ENCODE measurements at regions not wholly inside any gene's neighbourhood (a gene's known extent, or its start where the extent isn't known, plus 50 kb on each side); places are given as distances from the start of the nearest gene placed in this dataset.

DNA sequence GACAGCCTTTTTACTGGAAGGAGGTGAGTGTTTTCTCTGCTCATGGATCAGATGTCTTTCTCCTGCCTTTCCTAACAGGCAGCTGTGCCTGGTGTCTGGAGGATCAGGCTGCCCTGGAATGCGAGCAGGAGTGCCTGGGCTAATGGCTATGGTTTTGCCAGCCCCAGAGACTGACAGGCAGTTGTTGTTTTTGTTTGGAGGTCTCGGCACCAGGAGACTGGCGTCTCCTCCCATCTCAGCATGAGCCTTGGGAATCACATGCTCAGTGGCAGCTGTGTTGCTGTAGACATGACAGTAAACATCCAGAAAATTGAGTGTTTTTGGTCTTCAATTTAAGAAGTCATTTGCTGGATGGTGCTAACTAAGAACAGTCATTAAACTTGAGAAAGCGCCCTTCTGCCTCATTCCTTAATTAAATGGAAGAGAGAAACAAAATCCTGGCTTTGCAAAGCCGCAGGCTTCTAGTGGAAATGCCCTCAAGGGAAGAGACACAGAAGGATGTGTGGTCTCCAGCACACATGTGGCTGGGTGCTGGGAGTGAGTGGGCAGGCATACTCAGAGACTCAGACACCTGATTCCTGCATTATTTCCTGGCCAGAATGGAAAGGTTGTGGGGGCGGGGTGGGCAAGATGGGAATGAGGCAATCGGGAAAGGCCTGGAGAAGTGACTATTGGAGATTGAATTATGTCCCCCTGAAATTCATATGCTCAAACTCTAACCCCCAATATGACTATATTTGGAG is 97.0 kb upstream of the NMNAT3 start:
- DNase-seq: no peak

DNA sequence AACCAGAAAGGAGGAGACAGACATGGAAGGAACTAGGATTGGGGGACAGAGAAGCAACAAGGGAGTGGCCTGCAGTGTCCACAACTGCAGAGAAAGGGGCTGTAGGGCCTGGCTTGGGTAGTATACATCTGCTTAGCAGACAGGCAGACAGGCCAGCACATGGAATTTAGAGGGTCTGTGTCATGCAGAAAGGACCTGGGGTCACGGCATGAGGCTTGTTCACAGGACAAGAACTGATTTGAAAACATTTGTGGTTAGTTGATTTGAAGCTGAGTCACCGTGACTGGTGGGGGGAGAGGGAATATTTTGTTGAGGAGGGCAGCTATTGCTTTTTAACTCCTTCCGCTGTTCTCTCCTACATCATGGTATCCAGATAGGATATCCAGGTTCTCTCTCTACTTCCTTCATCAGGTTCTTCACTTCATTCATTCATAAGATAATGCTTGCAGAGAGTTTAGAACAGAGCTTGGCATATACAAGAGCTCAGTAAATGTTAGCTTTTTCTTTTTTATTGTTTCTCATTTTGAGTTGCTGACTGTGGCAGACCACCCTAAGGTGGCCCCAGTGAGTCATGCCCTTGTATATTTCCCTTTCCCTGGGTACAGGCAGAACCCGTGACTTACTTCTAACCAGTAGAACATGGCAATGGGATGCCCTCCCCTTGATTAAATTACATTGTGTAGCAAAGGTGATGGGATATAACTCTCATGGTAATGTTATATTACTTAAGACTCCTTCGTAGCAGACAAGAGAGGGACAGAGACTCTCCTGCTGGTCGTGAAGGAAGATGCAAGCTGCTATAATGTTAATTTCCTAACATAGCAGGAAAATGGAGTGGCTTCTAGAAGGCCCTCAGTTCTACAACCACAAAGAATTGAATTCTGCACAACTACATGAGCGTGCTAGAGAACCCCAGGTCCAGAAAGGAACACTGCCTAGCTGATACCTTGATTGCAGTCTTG is 95.0 kb upstream of the NMNAT3 start:
- no peak for DNase-seq

DNA sequence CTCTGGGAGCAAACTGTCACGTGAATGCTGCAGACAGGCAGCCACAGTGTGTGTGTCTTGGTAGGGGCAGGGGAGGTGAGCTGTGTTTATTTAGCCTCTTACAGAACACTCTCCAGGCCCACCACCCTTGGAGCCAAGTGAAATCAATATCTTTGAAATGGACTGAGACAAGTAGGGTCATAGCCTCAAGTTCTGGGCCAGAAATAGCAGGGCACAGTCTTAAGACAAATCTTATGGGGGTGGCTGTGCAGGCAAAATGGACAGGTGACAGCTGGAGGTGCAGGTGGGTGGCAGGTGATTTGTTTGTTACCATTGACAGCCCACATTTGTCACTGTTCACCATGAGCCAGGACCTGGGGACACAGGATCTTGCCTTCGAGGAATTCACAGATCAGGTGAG is 93.6 kb upstream of the NMNAT3 start:
- no peak for DNase-seq

DNA sequence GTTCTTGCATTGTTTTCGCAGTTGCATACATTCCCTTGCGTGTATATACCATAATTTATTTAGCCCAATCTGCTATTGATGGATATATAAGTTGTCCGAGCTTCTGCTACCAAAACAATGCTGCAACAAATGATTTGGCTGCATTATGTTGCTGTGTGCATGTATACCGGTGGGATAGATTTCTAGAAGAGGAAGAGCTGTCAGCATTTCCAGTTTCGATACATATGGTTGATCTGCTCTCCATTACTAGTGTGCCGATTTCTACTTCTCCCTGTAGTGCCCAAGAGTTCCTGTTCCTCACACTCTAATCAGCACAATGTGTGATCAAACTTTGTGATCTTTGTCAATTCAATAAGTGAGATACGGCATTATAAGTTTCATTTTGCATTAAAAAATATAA is 92.8 kb upstream of the NMNAT3 start:
- DNase-seq: no peak

DNA sequence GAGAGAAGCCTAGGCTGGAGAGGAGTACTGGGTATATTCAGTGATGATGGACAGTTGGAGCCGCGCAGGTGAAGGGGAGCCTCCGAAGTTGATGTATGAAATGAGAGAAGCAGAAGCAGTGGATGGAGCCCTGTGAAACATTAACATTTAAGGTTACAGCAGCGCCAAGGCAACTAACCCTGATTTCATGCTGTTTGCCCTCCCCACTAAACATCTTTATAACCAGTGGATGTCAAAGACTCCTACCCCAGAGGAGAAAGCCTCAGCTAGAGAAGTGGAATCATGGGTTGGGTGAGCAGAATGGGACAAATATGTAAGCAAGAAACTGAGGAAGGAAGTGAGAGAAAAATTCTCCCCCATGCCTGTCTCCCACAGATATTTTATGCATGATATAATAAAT is 92.0 kb upstream of the NMNAT3 start:
- no peak for DNase-seq

DNA sequence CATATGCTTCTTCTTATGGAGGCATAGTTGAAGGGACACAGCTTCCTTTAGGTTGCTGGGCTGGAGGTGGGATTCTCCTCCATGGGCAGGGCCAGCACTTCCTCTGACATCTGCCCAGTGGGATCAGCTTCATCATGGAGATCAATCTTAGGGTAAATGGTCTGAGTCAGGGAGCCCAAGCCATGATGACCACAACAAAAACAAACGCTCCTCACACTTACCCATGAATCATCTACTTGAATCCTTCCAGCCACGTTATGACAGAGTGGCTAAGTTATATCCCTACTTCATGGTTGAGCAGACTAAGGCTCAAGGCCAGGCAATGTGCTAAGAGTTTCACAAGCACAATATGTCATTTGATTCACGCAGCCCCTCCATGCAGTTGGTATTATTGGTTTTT is 87.2 kb upstream of the NMNAT3 start:
- DNase-seq: no peak

DNA sequence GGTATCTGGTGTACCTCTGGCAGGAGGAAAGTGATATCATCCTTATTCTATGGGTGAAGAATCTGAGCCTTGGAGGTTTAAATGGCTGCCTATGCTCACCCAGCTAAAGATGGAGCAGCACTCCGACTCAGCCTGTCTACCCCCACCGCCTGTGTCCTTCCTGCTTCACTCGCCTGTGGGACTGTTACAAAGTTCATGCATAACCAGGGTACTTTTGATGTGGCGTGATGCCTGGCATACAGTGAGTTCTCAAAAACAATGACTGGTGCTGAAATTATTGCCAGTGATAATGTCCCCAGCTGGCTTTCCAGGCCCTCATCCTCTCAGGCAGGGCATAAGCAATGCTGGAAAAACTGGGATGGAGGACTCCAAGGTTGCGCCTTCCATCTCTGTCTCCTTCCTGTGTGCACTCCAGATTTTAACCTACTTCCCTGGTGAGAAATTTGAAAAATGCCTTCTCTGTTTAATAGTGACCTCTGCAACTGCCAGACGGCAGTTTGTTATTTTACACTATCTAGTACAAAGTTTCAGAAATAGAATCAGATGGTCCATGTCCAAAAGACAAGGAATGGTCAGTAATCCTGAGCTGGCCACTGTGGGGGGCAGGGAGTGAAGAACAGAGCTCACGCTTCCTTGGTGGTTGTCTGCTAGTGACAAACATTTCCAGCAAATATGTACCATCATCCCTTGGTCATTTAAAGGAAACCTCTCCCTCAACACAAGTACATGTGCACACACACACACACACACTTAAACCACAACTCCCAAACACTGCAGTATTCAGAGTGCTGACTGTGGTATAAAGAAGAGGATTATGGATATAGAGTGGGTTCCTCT is 86.5 kb upstream of the NMNAT3 start:
- DNase-seq: no peak

DNA sequence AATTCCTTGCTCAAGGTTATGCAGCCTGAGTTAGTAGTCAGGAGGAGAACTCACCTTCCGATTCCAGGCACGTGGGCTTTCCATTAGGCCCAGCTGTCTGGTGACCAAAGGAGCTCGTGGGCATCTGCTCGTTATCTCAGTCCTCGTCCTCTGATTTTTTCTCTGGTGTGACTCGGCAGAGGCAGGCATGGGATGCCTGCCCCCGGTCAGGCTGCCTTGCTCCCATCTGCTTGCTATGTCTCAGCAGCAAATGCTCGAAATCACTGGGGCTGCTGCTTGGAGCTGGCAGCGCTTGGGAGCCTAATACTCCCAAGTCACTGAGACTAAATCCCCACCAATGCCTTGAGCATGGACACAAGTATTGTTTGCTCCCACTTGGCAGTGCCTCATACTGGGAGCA is 84.5 kb upstream of the NMNAT3 start:
- DNase-seq: no peak

DNA sequence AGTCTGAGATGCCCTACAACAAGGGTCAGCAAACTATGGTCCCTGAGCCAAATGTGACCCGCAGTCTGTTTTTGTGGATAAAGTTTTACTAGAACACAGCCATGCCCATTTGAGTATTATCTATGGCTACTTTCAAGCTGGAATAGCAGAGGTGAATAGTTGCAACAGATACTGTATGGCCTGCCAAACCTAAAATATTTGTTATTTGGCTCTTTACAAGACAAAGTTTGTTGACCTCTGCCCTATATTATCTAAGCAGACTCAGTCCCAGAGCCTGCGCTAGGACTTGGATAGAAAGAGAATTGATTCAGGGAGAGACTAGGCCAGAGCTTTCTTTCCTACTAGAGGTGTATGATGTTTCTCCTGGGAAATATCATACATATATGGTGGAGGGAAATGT is 81.7 kb upstream of the NMNAT3 start:
- no peak for DNase-seq

DNA sequence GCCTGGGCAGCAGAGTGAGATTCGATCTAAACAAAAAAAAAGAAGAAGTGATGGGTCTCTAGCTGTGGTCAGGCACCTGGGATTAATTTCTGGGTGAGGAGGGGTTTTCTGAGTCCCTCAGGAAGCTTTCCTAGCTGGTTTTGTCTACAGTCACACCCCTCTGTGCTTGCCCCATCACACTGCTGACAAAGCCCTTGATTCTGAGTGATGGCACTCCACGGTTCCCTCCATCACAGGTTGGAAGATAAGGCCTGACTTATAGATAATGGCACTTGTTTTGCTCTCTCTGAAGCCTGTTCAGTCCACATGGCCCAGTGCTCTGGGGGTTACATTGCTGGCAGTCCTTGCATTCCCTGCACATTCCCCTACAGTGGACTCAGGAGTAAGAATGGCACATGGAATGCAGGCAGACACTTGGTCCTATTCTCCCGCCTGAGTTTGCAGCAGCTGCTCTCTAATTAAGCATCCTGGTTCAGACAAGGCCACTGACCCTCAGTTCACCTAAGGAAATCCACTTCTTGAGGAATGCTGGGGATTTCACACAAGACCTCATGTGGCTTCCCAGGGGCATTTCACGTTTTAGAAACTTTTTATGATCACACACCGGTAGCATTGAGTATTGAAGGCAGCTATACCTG is 81.0 kb upstream of the NMNAT3 start:
- DNase-seq: no peak

DNA sequence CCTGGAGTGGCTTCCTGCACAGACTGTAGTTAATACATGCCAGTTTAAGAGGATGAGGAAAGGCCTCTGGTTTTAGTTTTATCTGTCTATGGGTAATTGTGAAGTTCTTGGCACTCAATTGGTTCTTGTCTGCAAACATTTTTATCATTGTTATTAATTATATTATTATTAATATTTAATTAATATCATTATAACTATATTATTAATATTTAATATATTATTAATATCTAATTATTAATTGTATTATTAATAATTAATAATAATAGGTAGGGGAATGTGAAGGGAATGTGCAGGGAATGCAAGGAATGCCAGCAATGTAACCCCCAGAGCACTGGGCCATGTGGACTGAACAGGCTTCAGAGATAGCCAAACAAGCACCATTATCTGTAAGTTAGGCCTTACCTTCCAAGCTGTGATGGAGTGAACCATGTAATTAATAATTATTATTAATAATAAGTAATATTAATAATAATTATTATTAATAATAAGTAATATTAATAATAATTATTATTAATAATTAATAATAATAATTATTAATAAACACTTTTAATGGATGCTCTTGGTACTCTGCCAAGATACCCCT is 79.8 kb upstream of the NMNAT3 start:
- no peak for DNase-seq

DNA sequence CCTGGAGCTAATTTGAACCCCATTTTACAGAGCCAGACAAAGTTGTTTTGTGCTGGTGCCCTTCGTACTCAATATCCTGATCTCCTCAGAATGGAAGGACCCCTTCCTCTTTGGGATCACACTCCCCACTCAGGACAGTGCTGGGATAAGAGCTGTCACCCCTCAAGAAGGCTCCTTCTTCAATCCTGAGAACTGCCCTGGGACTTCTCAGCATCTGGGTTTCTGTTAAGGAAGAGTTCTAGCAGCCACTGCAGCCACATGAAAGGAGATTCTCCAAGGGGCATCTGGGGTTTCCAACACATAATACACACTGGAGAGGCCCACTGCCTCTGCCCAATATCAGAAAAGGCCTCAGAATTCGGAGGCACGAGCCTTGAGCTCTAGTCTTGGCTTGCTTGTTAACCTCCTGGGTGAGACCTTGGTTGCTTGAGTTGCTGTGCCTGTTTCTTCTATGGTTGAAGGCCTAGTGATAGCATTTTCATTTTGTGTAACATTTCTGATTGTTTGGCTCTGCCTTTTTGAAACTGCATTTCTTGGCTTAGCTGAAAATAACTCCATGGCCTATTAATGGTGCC is 78.8 kb upstream of the NMNAT3 start:
- no peak for DNase-seq

DNA sequence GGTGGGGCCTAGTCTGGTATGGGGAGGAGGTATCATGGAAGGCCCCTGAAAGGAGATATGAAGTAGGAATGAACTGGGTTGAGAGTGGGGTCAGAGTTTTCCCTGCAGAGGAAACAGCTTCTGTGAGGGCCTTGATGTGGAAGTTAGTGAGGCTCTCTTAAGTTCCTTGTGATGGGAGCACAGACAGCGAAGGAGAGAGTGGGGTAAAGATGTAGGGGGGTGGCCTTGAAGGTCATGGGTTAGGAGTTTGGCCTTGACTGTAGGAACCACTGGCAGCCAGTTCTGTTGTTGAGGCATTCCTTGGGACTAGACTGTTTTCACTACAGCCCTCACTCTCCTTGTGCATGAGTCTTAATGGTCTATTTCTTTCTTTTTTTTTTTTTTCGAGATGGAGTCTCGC is 77.8 kb upstream of the NMNAT3 start:
- no peak for DNase-seq

DNA sequence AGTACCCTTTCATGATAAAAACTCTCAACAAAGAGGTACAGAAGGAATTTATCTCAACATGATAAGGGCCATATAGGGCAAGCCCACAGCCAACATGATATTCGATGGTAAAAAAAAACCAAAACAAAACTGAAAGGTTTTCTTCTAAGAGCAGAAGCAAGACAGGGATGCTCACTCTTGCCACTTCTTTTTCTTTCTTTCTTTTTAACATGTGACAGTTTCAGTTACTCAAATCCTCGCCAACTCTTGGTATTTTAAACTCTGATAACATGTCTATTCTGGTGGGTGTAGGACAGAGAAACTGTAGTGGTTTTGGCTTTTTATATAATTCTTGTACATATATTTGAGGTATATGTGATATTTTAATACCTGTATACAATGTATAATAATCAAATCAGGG is 74.0 kb upstream of the NMNAT3 start:
- no peak for DNase-seq

DNA sequence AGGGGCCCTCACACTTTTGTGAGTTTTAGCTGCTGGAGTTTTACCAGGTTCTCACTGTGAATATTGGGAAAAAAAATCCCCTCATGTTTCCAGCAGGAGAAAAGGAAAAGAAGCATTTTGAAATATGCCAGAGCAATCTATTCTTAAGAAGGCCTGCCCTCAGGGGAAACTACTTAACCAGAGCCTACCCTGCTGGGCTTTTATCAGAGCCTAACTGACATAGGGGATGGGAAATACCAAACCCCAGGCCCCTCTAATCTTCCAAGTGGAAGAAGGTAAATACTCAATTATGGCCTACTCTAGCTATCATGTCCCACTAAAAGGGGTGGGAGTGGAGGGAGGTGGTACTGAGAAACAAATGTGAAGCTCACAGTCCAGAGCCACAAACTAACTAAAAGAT is 68.7 kb upstream of the NMNAT3 start:
- DNase-seq: no peak

DNA sequence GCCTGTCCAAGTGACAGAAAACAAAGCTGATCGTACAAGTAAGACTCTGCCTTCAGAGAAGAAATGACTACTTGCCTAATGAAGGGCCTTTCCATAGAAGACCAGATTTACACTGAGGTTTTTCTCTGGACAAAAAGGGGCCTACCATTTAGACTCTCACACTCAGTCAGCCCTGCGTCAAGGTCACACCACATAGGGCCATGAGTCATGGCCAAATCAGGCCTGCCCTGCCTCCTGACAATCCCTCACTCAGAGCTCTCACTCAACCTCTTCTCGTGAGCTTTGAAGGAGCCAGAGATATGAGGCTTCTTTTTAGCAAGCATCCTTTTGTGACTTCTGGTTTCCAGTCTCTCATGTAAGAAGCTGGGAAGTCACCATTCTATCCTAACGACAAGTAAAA is 68.1 kb upstream of the NMNAT3 start:
- no peak for DNase-seq

DNA sequence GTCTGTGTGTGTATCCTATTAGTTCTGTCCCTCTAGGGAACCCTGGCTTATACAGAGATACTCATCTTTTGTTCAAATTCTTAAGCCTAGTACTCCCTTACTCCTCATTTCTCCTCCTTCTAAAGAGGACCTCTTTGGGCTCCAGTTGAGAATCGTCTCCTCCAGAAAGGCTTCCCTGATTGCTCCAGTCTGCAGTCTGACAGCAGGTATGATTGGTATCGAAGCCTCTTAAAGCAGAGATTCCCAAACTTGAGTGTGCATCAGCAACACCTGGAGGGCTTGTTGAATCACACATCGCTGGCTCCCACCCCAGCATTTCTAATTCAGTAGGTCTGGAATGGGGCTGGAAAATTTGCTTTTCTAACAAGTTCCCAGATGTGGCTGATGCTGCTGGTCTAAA is 60.9 kb upstream of the NMNAT3 start:
- DNase-seq: no peak

DNA sequence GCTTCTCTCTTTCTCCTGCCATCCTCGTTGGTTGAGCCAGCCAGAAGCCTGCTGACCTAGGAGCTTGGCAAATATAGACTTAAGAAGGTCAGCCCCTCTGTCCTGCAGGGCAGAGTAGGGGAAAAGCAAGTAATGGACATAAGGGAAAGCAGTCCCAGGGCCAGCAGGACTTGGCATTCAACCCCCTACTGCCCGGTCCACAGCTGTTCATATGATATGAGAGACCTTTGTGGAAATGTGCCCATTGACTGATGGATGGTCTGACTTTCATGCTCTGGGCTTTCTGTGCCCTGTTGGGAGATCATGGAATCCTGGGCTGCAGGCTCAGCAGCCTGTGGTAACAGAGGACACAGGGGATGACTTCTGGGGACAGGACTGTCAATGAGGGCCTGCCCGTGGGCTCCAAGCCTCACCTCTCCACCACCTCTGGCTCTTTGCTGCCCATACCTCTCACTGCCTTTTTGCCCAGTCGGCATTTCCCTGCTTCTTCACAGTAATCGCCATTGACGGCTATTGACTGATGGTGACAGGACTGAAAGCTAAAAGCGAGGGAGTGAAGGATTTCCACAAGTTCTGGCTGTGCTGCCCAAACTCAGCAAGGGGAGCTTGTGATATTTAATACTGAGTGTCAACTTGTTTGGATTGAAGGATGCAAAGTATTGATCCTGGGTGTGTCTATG is 60.0 kb upstream of the NMNAT3 start:
- no peak for DNase-seq

DNA sequence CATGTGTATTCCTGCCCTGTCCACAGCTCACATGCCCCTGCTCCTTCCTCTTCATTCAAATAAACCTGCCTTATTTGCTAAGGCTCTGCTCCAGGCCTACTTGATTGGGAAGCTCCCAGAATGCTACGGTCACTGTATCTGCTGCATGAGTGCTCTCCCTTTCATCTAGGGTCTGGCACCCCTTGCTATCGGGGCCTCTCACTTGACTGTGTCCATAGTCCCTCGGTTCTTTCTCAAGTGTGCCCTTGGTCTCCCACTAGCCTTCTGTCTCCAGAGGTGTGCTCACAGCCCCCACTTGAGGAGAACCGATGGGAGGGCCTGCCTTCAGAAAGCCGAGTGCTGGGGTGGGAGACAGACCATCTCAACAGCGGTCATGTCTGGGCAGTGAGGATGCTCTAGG is 57.4 kb upstream of the NMNAT3 start:
- no peak for DNase-seq

DNA sequence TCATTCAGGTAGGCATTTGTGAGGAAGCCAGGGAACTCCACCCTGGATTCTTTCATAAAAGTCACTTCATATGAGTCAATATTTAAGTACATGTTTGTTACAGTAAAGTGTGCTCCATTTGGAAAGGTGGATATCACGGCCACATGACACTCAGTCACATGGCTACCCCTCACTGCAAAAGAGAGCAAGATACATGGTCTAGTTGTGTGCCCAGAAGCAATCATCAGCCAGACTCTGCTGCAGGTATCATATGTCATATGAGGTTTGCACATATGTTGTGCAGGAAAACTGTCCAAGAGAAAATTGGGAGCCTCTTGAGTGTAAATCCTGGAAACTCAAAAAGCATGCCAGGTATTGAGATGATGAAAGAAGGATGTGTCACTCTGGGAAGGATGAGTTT is 55.0 kb upstream of the NMNAT3 start:
- no peak for DNase-seq

DNA sequence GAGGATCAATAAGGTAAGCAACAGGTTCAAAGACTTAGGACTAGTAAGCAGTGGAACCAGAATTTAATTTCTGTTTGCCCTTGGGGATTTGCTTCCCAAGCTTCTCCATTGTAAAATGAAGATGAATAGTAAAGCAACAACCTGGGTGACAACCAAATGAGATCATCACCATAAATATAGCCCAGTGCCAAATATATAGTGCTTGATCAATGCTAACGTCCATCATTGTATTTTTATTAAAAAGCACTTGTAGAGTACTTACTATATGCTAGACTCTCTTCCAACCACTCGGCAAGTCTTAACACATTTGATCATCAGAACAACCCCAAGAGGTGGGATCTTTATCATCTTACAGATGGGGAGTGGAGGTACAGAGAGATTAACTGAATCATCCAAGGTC is 51.5 kb upstream of the NMNAT3 start:
- DNase-seq: no peak

DNA sequence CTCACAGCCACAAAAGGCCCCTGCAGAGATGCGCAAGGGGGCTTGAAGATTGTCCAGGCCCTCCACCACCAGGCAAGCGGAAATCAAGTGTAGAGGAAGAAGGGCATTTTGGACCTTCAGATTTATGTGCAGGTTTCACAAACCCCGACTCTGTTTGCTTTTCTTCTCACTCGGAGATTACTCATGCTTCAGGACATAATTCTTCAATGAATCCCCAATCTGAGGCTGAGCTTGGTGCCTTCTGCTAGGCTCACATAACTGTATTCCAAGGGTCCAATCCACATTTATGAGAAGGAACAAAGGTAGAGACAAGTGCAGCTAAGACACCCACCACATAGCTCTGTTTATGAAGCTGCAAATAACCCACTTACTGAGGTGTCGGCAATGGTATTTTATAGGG is 50.6 kb upstream of the NMNAT3 start:
- no peak for DNase-seq
